ENCODE measurements at regions not wholly inside any gene's neighbourhood (a gene's known extent, or its start where the extent isn't known, plus 50 kb on each side); places are given as distances from the start of the nearest gene placed in this dataset.

- Histone ChIP-seq H3K4me1 (ENCODE audit: control insufficient read depth, insufficient read depth, low read length, poor library complexity, severe bottlenecking) (peaks cover 5% of the 10 kb centered on the region), H3K27me3 (replicated peaks; ENCODE audit: control insufficient read depth, insufficient read depth, low read length, poor library complexity, severe bottlenecking) (no peaks in the 10 kb centered on the region), H3K36me3 (ENCODE audit: control insufficient read depth, insufficient read depth, low read length) (no peaks in the 10 kb centered on the region), H3K27ac (ENCODE audit: insufficient read depth, low read length, poor library complexity, severe bottlenecking) (no peak overlapping the region), H3K4me3 (ENCODE audit: insufficient read depth, low read depth, low read length, poor library complexity, severe bottlenecking) (no peak overlapping the region), H3K9me3 (ENCODE audit: control insufficient read depth, low read length) (no peaks in the 10 kb centered on the region)
- no peak for DNase-seq
These were observed 67.0 kb downstream of the XCL2 start for GRCh38 chr1:168476588-168477385.

- H3K27me3 ChIP-seq (replicated peaks; ENCODE audit: control insufficient read depth, insufficient read depth, low read length, poor library complexity, severe bottlenecking), result no peaks in the 10 kb centered on the region
- no peak overlapping the region for H3K4me3 ChIP-seq (ENCODE audit: insufficient read depth, low read depth, low read length, poor library complexity, severe bottlenecking)
- H3K4me1 ChIP-seq (ENCODE audit: control insufficient read depth, insufficient read depth, low read length, poor library complexity, severe bottlenecking), result peaks cover 19% of the 10 kb centered on the region
- no peaks in the 10 kb centered on the region for H3K9me3 ChIP-seq (ENCODE audit: control insufficient read depth, low read length)
- H3K27ac ChIP-seq (ENCODE audit: insufficient read depth, low read length, poor library complexity, severe bottlenecking), result no peak overlapping the region
- DNase-seq, result no peak
- no peaks in the 10 kb centered on the region for H3K36me3 ChIP-seq (ENCODE audit: control insufficient read depth, insufficient read depth, low read length)
These were observed 69.5 kb downstream of the XCL2 start for GRCh38 chr1:168474322-168474721.

- H3K27me3 ChIP-seq (replicated peaks; ENCODE audit: control insufficient read depth, insufficient read depth, low read length, poor library complexity, severe bottlenecking), result no peaks in the 10 kb centered on the region
- no peak overlapping the region for H3K4me3 ChIP-seq (ENCODE audit: insufficient read depth, low read depth, low read length, poor library complexity, severe bottlenecking)
- H3K27ac ChIP-seq (ENCODE audit: insufficient read depth, low read length, poor library complexity, severe bottlenecking), result no peak overlapping the region
- no peaks in the 10 kb centered on the region for H3K36me3 ChIP-seq (ENCODE audit: control insufficient read depth, insufficient read depth, low read length)
- no peaks in the 10 kb centered on the region for H3K9me3 ChIP-seq (ENCODE audit: control insufficient read depth, low read length)
- H3K4me1 ChIP-seq (ENCODE audit: control insufficient read depth, insufficient read depth, low read length, poor library complexity, severe bottlenecking), result peaks cover 30% of the 10 kb centered on the region
- DNase-seq, result no peak
These were observed 70.7 kb downstream of the XCL2 start for GRCh38 chr1:168473126-168473525.

DNA sequence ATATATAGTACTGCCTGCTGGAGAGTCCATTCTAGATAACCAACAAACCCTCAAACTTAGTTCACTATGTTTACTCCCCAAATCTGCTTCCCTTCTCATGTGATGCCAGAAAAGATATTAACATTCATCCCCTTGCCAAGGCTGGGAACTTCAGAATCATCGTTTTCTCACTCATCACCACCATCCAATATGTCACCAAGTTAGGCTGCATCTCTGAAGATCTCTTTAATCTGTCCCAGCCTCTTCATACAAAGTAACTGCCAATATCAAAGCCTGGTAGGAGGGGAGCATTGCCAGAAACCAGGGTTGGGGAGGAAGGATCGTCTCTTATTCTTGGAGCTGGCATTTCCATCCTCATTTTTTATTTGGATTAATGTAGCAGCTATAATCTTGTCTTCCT lies 71.6 kb downstream of the XCL2 start:
- Histone ChIP-seq H3K4me3 (ENCODE audit: insufficient read depth, low read depth, low read length, poor library complexity, severe bottlenecking) (no peak overlapping the region), H3K9me3 (ENCODE audit: control insufficient read depth, low read length) (no peaks in the 10 kb centered on the region), H3K27ac (ENCODE audit: insufficient read depth, low read length, poor library complexity, severe bottlenecking) (no peak overlapping the region), H3K4me1 (ENCODE audit: control insufficient read depth, insufficient read depth, low read length, poor library complexity, severe bottlenecking) (peaks cover 34% of the 10 kb centered on the region), H3K27me3 (replicated peaks; ENCODE audit: control insufficient read depth, insufficient read depth, low read length, poor library complexity, severe bottlenecking) (no peaks in the 10 kb centered on the region), H3K36me3 (ENCODE audit: control insufficient read depth, insufficient read depth, low read length) (no peaks in the 10 kb centered on the region)
- DNase-seq, result no peak

DNA sequence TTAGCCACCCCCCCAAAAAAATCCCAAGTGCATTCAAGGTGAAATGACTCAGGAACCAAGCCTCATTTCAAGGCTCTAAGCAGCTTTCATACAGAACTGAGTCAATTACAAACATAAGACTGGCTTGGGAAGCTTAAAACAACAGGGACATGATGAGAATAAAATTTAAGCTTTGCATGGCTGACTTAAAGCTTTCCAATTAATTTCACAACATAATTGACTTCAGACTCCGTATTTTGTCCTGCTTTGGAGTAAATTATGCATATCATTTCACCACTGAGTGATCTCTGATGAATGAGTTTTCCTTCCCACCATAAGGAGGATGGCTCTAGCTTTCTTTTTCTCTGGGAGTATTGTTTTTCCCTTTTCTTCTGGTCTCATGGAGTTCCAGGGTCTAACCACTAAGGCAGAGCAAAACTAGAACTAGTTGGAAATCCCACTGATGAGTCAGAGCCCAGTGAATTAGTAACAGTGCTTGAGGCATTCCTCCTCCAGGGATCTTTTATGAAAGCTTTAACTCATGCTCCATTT lies 72.8 kb downstream of the XCL2 start:
- Histone ChIP-seq H3K36me3 (ENCODE audit: control insufficient read depth, insufficient read depth, low read length) (no peaks in the 10 kb centered on the region), H3K27ac (ENCODE audit: insufficient read depth, low read length, poor library complexity, severe bottlenecking) (no peak overlapping the region), H3K9me3 (ENCODE audit: control insufficient read depth, low read length) (no peaks in the 10 kb centered on the region), H3K27me3 (replicated peaks; ENCODE audit: control insufficient read depth, insufficient read depth, low read length, poor library complexity, severe bottlenecking) (no peaks in the 10 kb centered on the region), H3K4me3 (ENCODE audit: insufficient read depth, low read depth, low read length, poor library complexity, severe bottlenecking) (no peak overlapping the region), H3K4me1 (ENCODE audit: control insufficient read depth, insufficient read depth, low read length, poor library complexity, severe bottlenecking) (peaks cover 45% of the 10 kb centered on the region)
- no peak for DNase-seq

GRCh38 chr1:168469690-168470089 lies 74.1 kb downstream of the XCL2 start:
- H3K9me3 ChIP-seq (ENCODE audit: control insufficient read depth, low read length), result no peaks in the 10 kb centered on the region
- H3K4me3 ChIP-seq (ENCODE audit: insufficient read depth, low read depth, low read length, poor library complexity, severe bottlenecking), result no peak overlapping the region
- H3K36me3 ChIP-seq (ENCODE audit: control insufficient read depth, insufficient read depth, low read length), result no peaks in the 10 kb centered on the region
- no peak overlapping the region for H3K27ac ChIP-seq (ENCODE audit: insufficient read depth, low read length, poor library complexity, severe bottlenecking)
- H3K4me1 ChIP-seq (ENCODE audit: control insufficient read depth, insufficient read depth, low read length, poor library complexity, severe bottlenecking), result peaks cover 45% of the 10 kb centered on the region
- no peaks in the 10 kb centered on the region for H3K27me3 ChIP-seq (replicated peaks; ENCODE audit: control insufficient read depth, insufficient read depth, low read length, poor library complexity, severe bottlenecking)
- DNase-seq, result peak in 1 of 3 donors; percentile 9

DNA sequence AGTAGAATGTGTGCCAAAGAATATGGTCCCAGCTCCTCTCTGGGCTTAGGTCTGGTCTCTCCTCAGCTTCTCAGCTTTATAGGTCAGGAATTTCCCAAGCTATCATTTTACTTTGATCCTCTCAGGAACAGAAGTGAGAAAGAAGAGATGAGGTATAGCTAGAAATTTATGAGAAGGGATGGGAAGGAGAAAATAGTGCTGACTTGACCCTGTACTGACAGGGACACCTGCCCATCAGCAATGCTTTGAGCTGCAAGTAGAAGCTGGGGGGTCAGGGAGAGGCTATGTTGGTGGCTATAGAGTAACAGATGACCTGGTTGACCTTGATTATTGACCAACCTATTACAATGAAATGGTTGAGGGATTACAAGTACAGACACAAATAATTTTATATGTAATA lies 75.0 kb downstream of the XCL2 start:
- Histone ChIP-seq H3K9me3 (ENCODE audit: control insufficient read depth, low read length) (no peaks in the 10 kb centered on the region), H3K27me3 (replicated peaks; ENCODE audit: control insufficient read depth, insufficient read depth, low read length, poor library complexity, severe bottlenecking) (no peaks in the 10 kb centered on the region), H3K36me3 (ENCODE audit: control insufficient read depth, insufficient read depth, low read length) (no peaks in the 10 kb centered on the region), H3K27ac (ENCODE audit: insufficient read depth, low read length, poor library complexity, severe bottlenecking) (no peak overlapping the region), H3K4me3 (ENCODE audit: insufficient read depth, low read depth, low read length, poor library complexity, severe bottlenecking) (no peak overlapping the region), H3K4me1 (ENCODE audit: control insufficient read depth, insufficient read depth, low read length, poor library complexity, severe bottlenecking) (peaks cover 45% of the 10 kb centered on the region)
- DNase-seq, result no peak

- no peaks in the 10 kb centered on the region for H3K27me3 ChIP-seq (replicated peaks; ENCODE audit: control insufficient read depth, insufficient read depth, low read length, poor library complexity, severe bottlenecking)
- peak overlapping the region; percentile 13 for H3K4me3 ChIP-seq (ENCODE audit: insufficient read depth, low read depth, low read length, poor library complexity, severe bottlenecking)
- no peaks in the 10 kb centered on the region for H3K36me3 ChIP-seq (ENCODE audit: control insufficient read depth, insufficient read depth, low read length)
- DNase-seq, result no peak
- H3K27ac ChIP-seq (ENCODE audit: insufficient read depth, low read length, poor library complexity, severe bottlenecking), result no peak overlapping the region
- H3K9me3 ChIP-seq (ENCODE audit: control insufficient read depth, low read length), result no peaks in the 10 kb centered on the region
- peaks cover 45% of the 10 kb centered on the region for H3K4me1 ChIP-seq (ENCODE audit: control insufficient read depth, insufficient read depth, low read length, poor library complexity, severe bottlenecking)
These were observed 75.6 kb downstream of the XCL2 start for GRCh38 chr1:168468042-168468809.

DNA sequence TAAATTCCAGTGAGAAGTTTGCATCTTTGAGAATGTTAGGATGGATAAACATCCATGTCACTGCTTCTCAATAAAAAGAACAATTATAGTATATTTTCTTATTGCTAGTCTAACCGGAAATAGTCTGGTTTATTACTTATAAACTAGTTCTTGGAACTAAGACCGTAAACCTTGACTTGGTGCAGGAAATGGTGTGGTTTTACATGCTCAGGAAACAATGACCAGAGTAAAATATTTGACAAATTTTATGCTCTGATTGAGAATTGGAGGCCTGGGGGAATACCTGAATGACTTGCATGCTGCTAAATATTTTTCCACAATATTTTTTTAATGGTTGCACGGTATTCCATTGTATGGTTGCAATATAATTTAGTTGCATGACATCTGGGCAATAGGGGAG lies 76.3 kb downstream of the XCL2 start:
- Histone ChIP-seq H3K27ac (ENCODE audit: insufficient read depth, low read length, poor library complexity, severe bottlenecking) (no peak overlapping the region), H3K36me3 (ENCODE audit: control insufficient read depth, insufficient read depth, low read length) (no peaks in the 10 kb centered on the region), H3K4me3 (ENCODE audit: insufficient read depth, low read depth, low read length, poor library complexity, severe bottlenecking) (peak overlapping the region; percentile 13), H3K9me3 (ENCODE audit: control insufficient read depth, low read length) (no peaks in the 10 kb centered on the region), H3K27me3 (replicated peaks; ENCODE audit: control insufficient read depth, insufficient read depth, low read length, poor library complexity, severe bottlenecking) (no peaks in the 10 kb centered on the region), H3K4me1 (ENCODE audit: control insufficient read depth, insufficient read depth, low read length, poor library complexity, severe bottlenecking) (peaks cover 45% of the 10 kb centered on the region)
- DNase-seq, result no peak

DNA sequence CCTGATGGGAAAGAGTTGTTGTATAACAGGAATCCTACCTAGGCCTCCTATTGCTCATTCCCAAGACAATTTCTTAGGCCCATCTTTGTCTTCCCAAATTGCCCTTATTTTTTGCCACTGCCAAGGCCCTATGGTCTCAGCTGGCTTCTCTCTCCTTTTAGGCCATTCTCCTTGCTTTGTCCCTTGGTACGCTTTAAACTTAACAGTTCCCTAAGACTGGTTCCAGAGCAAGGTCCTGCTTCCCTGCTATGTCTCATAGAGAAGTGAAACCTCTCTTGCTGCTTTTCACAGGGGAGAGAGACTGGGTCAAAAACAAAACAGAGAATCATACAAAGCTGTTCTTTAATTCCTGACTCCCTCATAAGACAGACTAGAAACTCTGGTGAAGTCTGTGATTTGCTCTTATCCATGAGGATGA lies 77.1 kb downstream of the XCL2 start:
- no peaks in the 10 kb centered on the region for H3K27me3 ChIP-seq (replicated peaks; ENCODE audit: control insufficient read depth, insufficient read depth, low read length, poor library complexity, severe bottlenecking)
- H3K4me1 ChIP-seq (ENCODE audit: control insufficient read depth, insufficient read depth, low read length, poor library complexity, severe bottlenecking), result peaks cover 45% of the 10 kb centered on the region
- H3K27ac ChIP-seq (ENCODE audit: insufficient read depth, low read length, poor library complexity, severe bottlenecking), result no peak overlapping the region
- DNase-seq, result no peak
- H3K4me3 ChIP-seq (ENCODE audit: insufficient read depth, low read depth, low read length, poor library complexity, severe bottlenecking), result peak overlapping the region; percentile 15
- H3K9me3 ChIP-seq (ENCODE audit: control insufficient read depth, low read length), result no peaks in the 10 kb centered on the region
- H3K36me3 ChIP-seq (ENCODE audit: control insufficient read depth, insufficient read depth, low read length), result no peaks in the 10 kb centered on the region
